NCI-H82 (cell line): ENCODE measurements at regions not wholly inside any gene's neighbourhood (a gene's known extent, or its start where the extent isn't known, plus 50 kb on each side); places are given as distances from the start of the nearest gene placed in this dataset.

Source experiments
- DNase-seq: peaks from one replicate; lab custom pipeline; 2025; lab: John Stamatoyannopoulos, UW

DNA sequence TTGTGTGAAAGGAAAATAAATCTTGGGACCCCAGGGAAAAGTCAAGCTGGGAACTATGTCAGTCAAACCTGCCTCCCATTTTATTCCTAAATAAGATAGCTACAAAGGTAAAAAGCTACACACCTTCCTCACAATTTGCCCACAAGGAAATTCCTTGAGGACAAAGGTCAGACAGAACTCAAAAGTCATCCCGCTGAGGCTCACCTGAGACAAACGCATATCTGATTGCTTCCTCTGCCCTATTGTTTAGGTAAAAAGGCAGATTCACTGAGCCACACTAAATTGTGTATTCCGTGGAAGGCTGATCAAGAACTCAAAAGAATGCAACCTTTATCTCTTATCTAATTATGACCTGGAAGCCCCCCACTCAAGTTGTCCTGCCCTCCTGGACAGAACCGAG is 58.7 kb upstream of the MAML3 start:
- no peak for DNase-seq

DNA sequence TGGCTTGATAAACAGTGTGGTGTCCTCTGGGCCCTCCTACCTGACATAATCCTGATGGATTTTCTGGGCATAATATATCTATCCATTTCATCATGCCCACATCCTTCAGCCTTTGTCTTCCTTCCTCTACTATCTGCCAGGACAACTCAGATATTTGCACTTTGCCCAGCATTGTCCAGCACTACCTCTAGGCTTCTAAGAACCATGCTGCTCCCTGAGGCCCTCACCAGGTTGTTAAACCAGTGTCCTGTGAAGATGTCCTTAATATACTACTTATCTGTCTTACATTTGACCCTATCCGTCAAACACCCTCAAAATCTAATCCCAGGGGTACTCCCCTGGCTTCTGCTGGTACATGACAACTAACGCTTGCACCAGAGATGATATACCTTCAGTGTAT is 58.2 kb upstream of the MAML3 start:
- DNase-seq, result no peak

DNA sequence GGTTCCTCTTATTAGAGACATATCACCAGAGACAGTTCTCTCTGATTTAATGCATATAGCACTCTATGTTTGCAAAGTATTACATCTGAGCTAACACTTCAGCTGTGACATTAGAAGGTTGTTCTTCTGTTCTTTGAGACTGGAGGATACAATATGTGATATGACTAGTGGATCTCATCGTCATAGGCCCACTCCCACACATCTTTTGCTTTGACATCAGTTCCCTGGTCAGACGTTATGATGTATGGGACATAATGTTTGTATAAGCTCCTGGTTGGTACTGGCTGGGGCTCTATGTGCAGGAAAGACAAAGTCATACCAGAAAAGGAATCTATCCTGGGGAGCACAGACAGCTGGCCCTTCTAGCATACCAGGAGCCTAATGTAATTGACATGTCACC is 57.7 kb upstream of the MAML3 start:
- no peak for DNase-seq

DNA sequence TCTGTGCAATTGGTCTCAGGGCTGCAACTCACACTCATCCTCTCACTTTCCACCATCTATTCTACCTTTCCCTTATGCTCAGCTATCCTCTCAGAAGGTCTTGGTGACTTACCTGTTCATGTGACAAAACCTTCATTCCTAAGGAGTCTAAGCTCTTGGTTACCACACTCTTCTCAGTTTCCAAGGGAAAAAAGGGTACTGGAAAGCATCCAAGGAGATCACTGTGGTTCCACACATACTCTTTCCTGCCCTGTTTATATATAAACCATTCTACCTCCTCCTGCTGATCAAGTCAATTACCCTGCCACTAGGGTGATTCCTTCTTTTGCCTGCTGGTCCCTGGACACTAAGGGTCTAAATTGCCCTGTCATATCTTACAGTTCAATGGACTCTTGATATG is 57.2 kb upstream of the MAML3 start:
- no peak for DNase-seq

DNA sequence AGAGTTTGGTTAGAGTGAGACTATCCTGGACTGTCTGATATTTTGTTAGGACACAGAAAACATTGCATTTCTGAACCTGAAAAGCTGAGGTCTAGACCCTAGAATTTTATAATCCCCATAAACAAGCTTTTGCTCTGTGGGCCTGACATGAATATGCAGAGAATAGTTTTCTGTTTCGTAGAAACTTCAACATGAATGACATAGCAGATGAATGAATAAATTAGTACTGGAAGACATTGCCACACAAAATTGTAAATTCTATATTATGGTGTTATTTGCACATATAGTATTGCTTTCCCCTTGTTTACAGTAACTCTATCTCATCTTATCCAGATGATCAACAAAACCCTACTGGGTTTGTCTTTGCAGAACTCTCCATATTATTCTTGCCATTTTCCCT is 54.9 kb upstream of the MAML3 start:
- DNase-seq, result no peak
